Left forelimb (tissue), 1 donor: ENCODE measurements at regions not wholly inside any gene's neighbourhood (a gene's known extent, or its start where the extent isn't known, plus 50 kb on each side); places are given as distances from the start of the nearest gene placed in this dataset.

Experiments used
- DNase-seq: peaks from one replicate; pipeline ENCODE4 v3.0.0-alpha.2; 2018; ENCODE audit warnings: low spot score

- DNase-seq: no peak
These were observed 100.5 kb downstream of the AASDH start for GRCh38 chr4:56286763-56287162.

- DNase-seq: no peak
These were observed 103.9 kb downstream of the AASDH start for GRCh38 chr4:56283375-56283774.

- no peak for DNase-seq
These were observed 105.3 kb downstream of the AASDH start for GRCh38 chr4:56282004-56282403.

- DNase-seq: no peak
These were observed 110.7 kb downstream of the AASDH start for GRCh38 chr4:56276547-56276946.

- no peak for DNase-seq
These were observed 113.9 kb downstream of the AASDH start for GRCh38 chr4:56273391-56273790.

GRCh38 chr4:56272927-56273326 is 114.4 kb downstream of the AASDH start:
- DNase-seq: no peak

GRCh38 chr4:56272003-56272402 is 115.3 kb downstream of the AASDH start:
- no peak for DNase-seq

- no peak for DNase-seq
These were observed 116.2 kb downstream of the AASDH start for GRCh38 chr4:56271131-56271530.

- no peak for DNase-seq
These were observed 119.7 kb downstream of the AASDH start for GRCh38 chr4:56267558-56267957.

- DNase-seq: no peak
These were observed 122.4 kb downstream of the AASDH start for GRCh38 chr4:56264873-56265272.

- no peak for DNase-seq
These were observed 126.3 kb downstream of the AASDH start for GRCh38 chr4:56261027-56261426.

- DNase-seq: no peak
These were observed 127.0 kb downstream of the AASDH start for GRCh38 chr4:56260320-56260719.

- DNase-seq: no peak
These were observed 127.6 kb downstream of the AASDH start for GRCh38 chr4:56259655-56260054.

GRCh38 chr4:56255820-56256219 is 131.5 kb downstream of the AASDH start:
- DNase-seq: no peak

GRCh38 chr4:56253666-56254305 is 133.5 kb downstream of the AASDH start:
- DNase-seq: no peak

GRCh38 chr4:56252561-56253152 is 134.6 kb downstream of the AASDH start:
- DNase-seq: no peak

GRCh38 chr4:56251556-56251955 is 135.7 kb downstream of the AASDH start:
- no peak for DNase-seq

GRCh38 chr4:56250776-56251175 is 136.5 kb downstream of the AASDH start:
- DNase-seq: no peak

- DNase-seq: no peak
These were observed 139.6 kb downstream of the AASDH start for GRCh38 chr4:56247646-56248045.

GRCh38 chr4:56246233-56246610 is 141.1 kb downstream of the AASDH start:
- DNase-seq: no peak

GRCh38 chr4:56245547-56246232 is 141.6 kb downstream of the AASDH start:
- DNase-seq: no peak

GRCh38 chr4:56244681-56245080 is 142.6 kb downstream of the AASDH start:
- DNase-seq: no peak

- DNase-seq: no peak
These were observed 144.2 kb downstream of the AASDH start for GRCh38 chr4:56243107-56243506.

- no peak for DNase-seq
These were observed 145.8 kb downstream of the AASDH start for GRCh38 chr4:56241500-56241899.
